WTC11 (cell line): ENCODE measurements at regions not wholly inside any gene's neighbourhood (a gene's known extent, or its start where the extent isn't known, plus 50 kb on each side); places are given as distances from the start of the nearest gene placed in this dataset.
A peak's percentile ranks its signal among the peaks of the same experiment; 100 is the strongest.
"Not testable (repeated sequence)": the region's sequence is repeated elsewhere in the genome, so short reads cannot be mapped to it uniquely, and the experiment has no call there.

ENCODE experiments used
- ATAC-seq: fragments of 200-7000 bp; cut with Tn5 transposase; 2 replicates; pipeline ENCODE4 v1.10.0; 2021; ENCODE audit warnings: mild to moderate bottlenecking, moderate library complexity
- CTCF ChIA-PET: fragments of 300-600 bp; sonication (Branson Sonifier 250); formaldehyde crosslinking; loops from one replicate; lab custom pipeline; 2021; ENCODE audit warnings: antibody characterized with exemption; lab: Charles Lee
- POLR2A ChIA-PET: fragments of 350-600 bp; sonication (Branson Sonifier 250); formaldehyde crosslinking; loops from one replicate; lab custom pipeline; 2021; ENCODE audit warnings: antibody characterized with exemption; lab: Charles Lee
- DNase-seq: peaks from one replicate; pipeline ENCODE4 v3.0.0; 2021; ENCODE audit warnings: low spot score
- H3K27ac Mint-ChIP-seq: 2 replicates; pipeline ENCODE4 v1.8.0; 2021; ENCODE audit warnings: mixed read lengths
- H3K27me3 Mint-ChIP-seq: 2 replicates; pipeline ENCODE4 v1.8.0; 2021; ENCODE audit warnings: low read depth, mild to moderate bottlenecking, moderate library complexity, mixed read lengths
- H3K36me3 Mint-ChIP-seq: 2 replicates; pipeline ENCODE4 v1.8.0; 2021; ENCODE audit warnings: mixed read lengths
- H3K4me1 Mint-ChIP-seq: 2 replicates; pipeline ENCODE4 v1.8.0; 2022; ENCODE audit warnings: mixed read lengths
- H3K4me3 Mint-ChIP-seq: 2 replicates; pipeline ENCODE4 v1.8.0; 2021; ENCODE audit warnings: mild to moderate bottlenecking, moderate library complexity, mixed read lengths
- H3K9me3 Mint-ChIP-seq: 2 replicates; pipeline ENCODE4 v1.8.0; 2021; ENCODE audit warnings: mixed read lengths
- ATF1 ChIP-seq: sonication (generic); formaldehyde crosslinking; IDR thresholded peaks from 2 replicates; pipeline ENCODE4 v1.8.1; 2023; ENCODE audit warnings: mild to moderate bottlenecking, moderate library complexity, missing genetic modification reagents
- ATF2 ChIP-seq: sonication (generic); formaldehyde crosslinking; IDR thresholded peaks from 2 replicates; pipeline ENCODE4 v1.8.1; 2022; ENCODE audit warnings: low read depth, missing genetic modification reagents, borderline replicate concordance
- CBFB ChIP-seq: sonication (generic); formaldehyde crosslinking; IDR thresholded peaks from 2 replicates; pipeline ENCODE4 v1.8.1; 2022; ENCODE audit warnings: mild to moderate bottlenecking, low read depth, missing genetic modification reagents
- ELF4 ChIP-seq: sonication (generic); formaldehyde crosslinking; IDR thresholded peaks from 2 replicates; pipeline ENCODE4 v1.8.1; 2022; ENCODE audit warnings: low read depth, mild to moderate bottlenecking, moderate library complexity, missing genetic modification reagents
- ETV6 ChIP-seq: sonication (generic); formaldehyde crosslinking; IDR thresholded peaks from 2 replicates; pipeline ENCODE4 v1.8.1; 2022; ENCODE audit warnings: mild to moderate bottlenecking, missing genetic modification reagents
- FOXJ3 ChIP-seq: sonication (generic); formaldehyde crosslinking; IDR thresholded peaks from 2 replicates; pipeline ENCODE4 v1.9.0; 2021; ENCODE audit warnings: missing genetic modification reagents, mild to moderate bottlenecking, borderline replicate concordance
- FOXK1 ChIP-seq: sonication (generic); formaldehyde crosslinking; IDR thresholded peaks from 2 replicates; pipeline ENCODE4 v1.8.0; 2022; ENCODE audit warnings: mild to moderate bottlenecking, moderate library complexity, missing genetic modification reagents
- NR3C1 ChIP-seq: sonication (generic); formaldehyde crosslinking; conservative IDR thresholded peaks from 2 replicates; pipeline ENCODE4 v1.8.1; 2023; ENCODE audit warnings: low read depth, mild to moderate bottlenecking, missing genetic modification reagents
- PRRX2 ChIP-seq: fragments of 250-450 bp; sonication (Bioruptor Pico); IDR thresholded peaks from 2 replicates; pipeline ENCODE4 v1.8.0; 2021; ENCODE audit warnings: mild to moderate bottlenecking
- TEAD1 ChIP-seq: sonication (generic); formaldehyde crosslinking; IDR thresholded peaks from 2 replicates; pipeline ENCODE4 v1.8.0; 2022; ENCODE audit warnings: mild to moderate bottlenecking, missing genetic modification reagents
- ZNF138 ChIP-seq: sonication (generic); formaldehyde crosslinking; conservative IDR thresholded peaks from 2 replicates; pipeline ENCODE4 v1.8.1; 2022; ENCODE audit warnings: mild to moderate bottlenecking, moderate library complexity, missing genetic modification reagents
- ZNF423 ChIP-seq: fragments of 250-450 bp; sonication (Bioruptor Pico); IDR thresholded peaks from 2 replicates; pipeline ENCODE4 v2.1.2; 2022; ENCODE audit warnings: mild to moderate bottlenecking, moderate library complexity
- ZNF671 ChIP-seq: fragments of 250-450 bp; sonication (Bioruptor Pico); IDR thresholded peaks from 2 replicates; pipeline ENCODE4 v1.8.0; 2021; ENCODE audit warnings: mild to moderate bottlenecking
- TF ChIP-seq, protein P1 (sequence below): fragments of 250-450 bp; sonication (Bioruptor Pico); conservative IDR thresholded peaks from 2 replicates; pipeline ENCODE4 v1.9.0; 2021; ENCODE audit warnings: mild to moderate bottlenecking
- TF ChIP-seq, protein P2 (sequence below): fragments of 250-450 bp; sonication (Bioruptor Pico); IDR thresholded peaks from 2 replicates; pipeline ENCODE4 v1.9.0; 2021; ENCODE audit warnings: mild to moderate bottlenecking
- TF ChIP-seq, protein P3 (sequence below): fragments of 250-450 bp; sonication (Bioruptor Pico); IDR thresholded peaks from 2 replicates; pipeline ENCODE4 v1.8.0; 2021; ENCODE audit warnings: mild to moderate bottlenecking
- TF ChIP-seq, protein P4 (sequence below): sonication (generic); formaldehyde crosslinking; IDR thresholded peaks from 2 replicates; pipeline ENCODE4 v1.8.0; 2022; ENCODE audit warnings: mild to moderate bottlenecking, missing genetic modification reagents
- TF ChIP-seq, protein P5 (sequence below): fragments of 250-450 bp; sonication (Bioruptor Pico); IDR thresholded peaks from 2 replicates; pipeline ENCODE4 v1.9.0; 2021; ENCODE audit warnings: mild to moderate bottlenecking, borderline replicate concordance

- Mint-ChIP-seq H3K27me3 (no peaks in the 10 kb centered on the region; the same call in 1 of the 2 replicates), H3K27ac (no peak overlapping the region), H3K36me3 (no peaks in the 10 kb centered on the region; the same call in 1 of the 2 replicates), H3K9me3 (peaks cover 6% of the 10 kb centered on the region), H3K4me3 (no peak overlapping the region), H3K4me1 (peaks cover 30% of the 10 kb centered on the region)
- ChIA-PET CTCF (no interaction called here), POLR2A (no interaction called here)
- ATAC-seq (no peak), DNase-seq (no peak)
- TF ChIP-seq ZNF138 (no peak), ZNF423 (CRISPR knock-in tag) (peak; percentile 95), PRRX2 (CRISPR knock-in tag) (no peak), ATF2 (CRISPR knock-in tag) (no peak), FOXK1 (CRISPR knock-in tag) (no peak), TEAD1 (CRISPR knock-in tag) (no peak)
- TF ChIP-seq, protein P1, sequence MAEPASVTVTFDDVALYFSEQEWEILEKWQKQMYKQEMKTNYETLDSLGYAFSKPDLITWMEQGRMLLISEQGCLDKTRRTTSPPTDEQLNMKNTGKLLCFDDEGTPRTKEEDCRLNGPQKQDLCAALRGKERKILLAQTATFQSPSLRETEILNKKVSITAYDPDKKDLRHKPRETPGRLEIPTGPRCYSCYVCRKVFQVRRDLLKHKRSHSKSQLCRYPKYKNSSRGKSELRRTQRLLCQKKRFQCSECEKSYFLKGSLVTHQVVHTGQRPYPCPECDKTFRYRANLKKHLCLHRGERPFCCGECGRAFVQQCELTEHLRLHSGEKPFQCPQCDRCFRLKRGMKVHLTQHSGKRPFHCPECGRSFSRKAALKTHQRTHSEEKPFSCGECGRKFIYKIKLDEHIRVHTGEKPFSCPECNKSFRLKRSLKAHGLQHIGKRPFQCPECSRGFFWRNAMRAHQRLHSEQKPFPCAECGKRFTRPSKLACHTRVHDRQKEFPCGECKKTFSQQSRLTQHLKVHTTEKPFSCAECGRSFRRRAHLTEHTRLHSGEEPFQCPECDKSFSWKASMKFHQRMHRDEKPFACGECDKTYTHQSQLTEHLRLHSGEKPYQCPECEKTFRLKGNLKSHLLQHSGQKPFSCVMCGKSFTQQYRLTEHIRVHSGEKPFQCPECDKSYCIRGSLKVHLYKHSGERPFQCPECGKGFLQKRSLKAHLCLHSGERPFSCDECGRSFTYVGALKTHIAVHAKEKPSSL (CRISPR knock-in tag), result no peak
- TF ChIP-seq, protein P2, sequence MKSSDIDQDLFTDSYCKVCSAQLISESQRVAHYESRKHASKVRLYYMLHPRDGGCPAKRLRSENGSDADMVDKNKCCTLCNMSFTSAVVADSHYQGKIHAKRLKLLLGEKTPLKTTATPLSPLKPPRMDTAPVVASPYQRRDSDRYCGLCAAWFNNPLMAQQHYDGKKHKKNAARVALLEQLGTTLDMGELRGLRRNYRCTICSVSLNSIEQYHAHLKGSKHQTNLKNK (CRISPR knock-in tag), result no peak
Measured at GRCh38 chr12:131643631-131644452, 67.0 kb upstream of the SFSWAP start.

DNA sequence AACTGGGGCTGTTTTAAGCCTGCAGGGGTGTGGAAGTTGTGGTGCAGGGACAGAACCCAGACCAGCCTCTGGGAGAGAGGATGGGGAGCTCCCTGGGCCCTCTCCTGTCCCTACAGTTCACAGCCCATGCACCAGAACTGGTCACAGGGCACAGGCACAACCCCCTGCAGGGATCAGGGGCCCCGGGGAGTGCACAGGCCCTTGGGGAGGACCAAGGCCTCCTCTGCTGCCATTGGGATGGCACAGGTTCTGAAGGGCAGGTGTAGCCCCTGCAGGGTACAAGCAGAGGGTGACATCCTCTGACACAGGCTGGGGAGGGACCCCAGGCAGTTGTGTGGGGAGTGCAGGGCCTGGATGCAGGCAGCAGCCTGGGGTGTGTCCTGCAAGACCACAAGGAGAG, 66.4 kb upstream of the SFSWAP start:
- ChIA-PET POLR2A (no interaction called here), CTCF (no interaction called here)
- Mint-ChIP-seq H3K9me3 (peaks cover 6% of the 10 kb centered on the region), H3K27ac (no peak overlapping the region), H3K4me1 (peaks cover 30% of the 10 kb centered on the region), H3K27me3 (no peaks in the 10 kb centered on the region; the same call in 1 of the 2 replicates), H3K4me3 (no peak overlapping the region), H3K36me3 (no peaks in the 10 kb centered on the region; the same call in 1 of the 2 replicates)
- ATAC-seq (no peak), DNase-seq (no peak)
- TF ChIP-seq, protein P3, sequence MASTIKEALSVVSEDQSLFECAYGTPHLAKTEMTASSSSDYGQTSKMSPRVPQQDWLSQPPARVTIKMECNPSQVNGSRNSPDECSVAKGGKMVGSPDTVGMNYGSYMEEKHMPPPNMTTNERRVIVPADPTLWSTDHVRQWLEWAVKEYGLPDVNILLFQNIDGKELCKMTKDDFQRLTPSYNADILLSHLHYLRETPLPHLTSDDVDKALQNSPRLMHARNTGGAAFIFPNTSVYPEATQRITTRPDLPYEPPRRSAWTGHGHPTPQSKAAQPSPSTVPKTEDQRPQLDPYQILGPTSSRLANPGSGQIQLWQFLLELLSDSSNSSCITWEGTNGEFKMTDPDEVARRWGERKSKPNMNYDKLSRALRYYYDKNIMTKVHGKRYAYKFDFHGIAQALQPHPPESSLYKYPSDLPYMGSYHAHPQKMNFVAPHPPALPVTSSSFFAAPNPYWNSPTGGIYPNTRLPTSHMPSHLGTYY (CRISPR knock-in tag), result no peak
- TF ChIP-seq ZNF671, result no peak
- no peak for TF ChIP-seq ELF4 (CRISPR knock-in tag)
- TF ChIP-seq, protein P4, sequence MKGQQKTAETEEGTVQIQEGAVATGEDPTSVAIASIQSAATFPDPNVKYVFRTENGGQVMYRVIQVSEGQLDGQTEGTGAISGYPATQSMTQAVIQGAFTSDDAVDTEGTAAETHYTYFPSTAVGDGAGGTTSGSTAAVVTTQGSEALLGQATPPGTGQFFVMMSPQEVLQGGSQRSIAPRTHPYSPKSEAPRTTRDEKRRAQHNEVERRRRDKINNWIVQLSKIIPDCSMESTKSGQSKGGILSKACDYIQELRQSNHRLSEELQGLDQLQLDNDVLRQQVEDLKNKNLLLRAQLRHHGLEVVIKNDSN (CRISPR knock-in tag), result no peak
- no peak for TF ChIP-seq ETV6 (CRISPR knock-in tag)
- no peak for TF ChIP-seq ATF1 (CRISPR knock-in tag)
- TF ChIP-seq, protein P5, sequence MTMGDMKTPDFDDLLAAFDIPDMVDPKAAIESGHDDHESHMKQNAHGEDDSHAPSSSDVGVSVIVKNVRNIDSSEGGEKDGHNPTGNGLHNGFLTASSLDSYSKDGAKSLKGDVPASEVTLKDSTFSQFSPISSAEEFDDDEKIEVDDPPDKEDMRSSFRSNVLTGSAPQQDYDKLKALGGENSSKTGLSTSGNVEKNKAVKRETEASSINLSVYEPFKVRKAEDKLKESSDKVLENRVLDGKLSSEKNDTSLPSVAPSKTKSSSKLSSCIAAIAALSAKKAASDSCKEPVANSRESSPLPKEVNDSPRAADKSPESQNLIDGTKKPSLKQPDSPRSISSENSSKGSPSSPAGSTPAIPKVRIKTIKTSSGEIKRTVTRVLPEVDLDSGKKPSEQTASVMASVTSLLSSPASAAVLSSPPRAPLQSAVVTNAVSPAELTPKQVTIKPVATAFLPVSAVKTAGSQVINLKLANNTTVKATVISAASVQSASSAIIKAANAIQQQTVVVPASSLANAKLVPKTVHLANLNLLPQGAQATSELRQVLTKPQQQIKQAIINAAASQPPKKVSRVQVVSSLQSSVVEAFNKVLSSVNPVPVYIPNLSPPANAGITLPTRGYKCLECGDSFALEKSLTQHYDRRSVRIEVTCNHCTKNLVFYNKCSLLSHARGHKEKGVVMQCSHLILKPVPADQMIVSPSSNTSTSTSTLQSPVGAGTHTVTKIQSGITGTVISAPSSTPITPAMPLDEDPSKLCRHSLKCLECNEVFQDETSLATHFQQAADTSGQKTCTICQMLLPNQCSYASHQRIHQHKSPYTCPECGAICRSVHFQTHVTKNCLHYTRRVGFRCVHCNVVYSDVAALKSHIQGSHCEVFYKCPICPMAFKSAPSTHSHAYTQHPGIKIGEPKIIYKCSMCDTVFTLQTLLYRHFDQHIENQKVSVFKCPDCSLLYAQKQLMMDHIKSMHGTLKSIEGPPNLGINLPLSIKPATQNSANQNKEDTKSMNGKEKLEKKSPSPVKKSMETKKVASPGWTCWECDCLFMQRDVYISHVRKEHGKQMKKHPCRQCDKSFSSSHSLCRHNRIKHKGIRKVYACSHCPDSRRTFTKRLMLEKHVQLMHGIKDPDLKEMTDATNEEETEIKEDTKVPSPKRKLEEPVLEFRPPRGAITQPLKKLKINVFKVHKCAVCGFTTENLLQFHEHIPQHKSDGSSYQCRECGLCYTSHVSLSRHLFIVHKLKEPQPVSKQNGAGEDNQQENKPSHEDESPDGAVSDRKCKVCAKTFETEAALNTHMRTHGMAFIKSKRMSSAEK (CRISPR knock-in tag), result no peak
- no peak for TF ChIP-seq NR3C1 (CRISPR knock-in tag)
- TF ChIP-seq FOXJ3 (CRISPR knock-in tag), result no peak
- TF ChIP-seq CBFB, result no peak
- TF ChIP-seq PRRX2 (CRISPR knock-in tag), result no peak

GRCh38 chr12:131644917-131645316, 66.0 kb upstream of the SFSWAP start:
- H3K27ac Mint-ChIP-seq, CTCF ChIA-PET, H3K9me3 Mint-ChIP-seq, DNase-seq, H3K36me3 Mint-ChIP-seq, H3K27me3 Mint-ChIP-seq, POLR2A ChIA-PET, ATAC-seq, H3K4me3 Mint-ChIP-seq: not testable (repeated sequence)
- H3K4me1 Mint-ChIP-seq, result peaks cover 30% of the 10 kb centered on the region

DNA sequence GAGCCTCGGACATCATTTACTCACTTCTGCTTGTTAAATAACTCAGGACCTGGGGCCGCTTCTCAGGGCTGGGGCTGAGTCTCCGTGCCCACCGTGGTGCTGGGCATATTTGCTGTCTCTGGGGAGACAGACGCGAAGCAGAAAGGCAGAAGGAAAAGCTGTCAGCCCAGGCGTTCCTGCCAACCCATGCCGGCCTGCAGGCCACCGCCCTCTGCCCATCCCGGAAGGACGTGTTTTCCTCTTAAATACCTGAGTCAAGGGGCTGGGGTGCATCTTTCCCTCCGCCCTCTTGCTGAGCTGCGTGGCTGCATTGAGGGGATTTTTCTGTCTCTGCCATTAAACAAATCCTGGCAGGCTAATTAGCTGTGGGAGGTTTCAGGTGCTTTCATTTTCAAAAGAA, 65.3 kb upstream of the SFSWAP start:
- DNase-seq, H3K9me3 Mint-ChIP-seq, CTCF ChIA-PET: not testable (repeated sequence)

More for the DNA sequence above, 65.3 kb upstream of the SFSWAP start:
- H3K27me3 Mint-ChIP-seq, ATAC-seq, POLR2A ChIA-PET, H3K27ac Mint-ChIP-seq, H3K4me3 Mint-ChIP-seq, H3K36me3 Mint-ChIP-seq: not testable (repeated sequence)
- H3K4me1 Mint-ChIP-seq, result peaks cover 30% of the 10 kb centered on the region
